Activated T-cell treated with anti-CD3 and anti-CD28 coated beads, Interleukin-2, amount 50 U/mL, for 4 hours (primary cell): ENCODE measurements at regions not wholly inside any gene's neighbourhood (a gene's known extent, or its start where the extent isn't known, plus 50 kb on each side); places are given as distances from the start of the nearest gene placed in this dataset.

Experiments used
- ATAC-seq, 2 donors: fragments of 200-7000 bp; cut with Tn5 transposase; one replicate each; pipeline ENCODE4 v1.10.0; 2021
- DNase-seq: peaks from one replicate; pipeline ENCODE4 v3.0.0-alpha.2; 2020
- H3K27me3 Mint-ChIP-seq: one replicate; pipeline ENCODE4 v1.8.0; 2021; ENCODE audit warnings: low read depth, mixed read lengths
- H3K36me3 Mint-ChIP-seq: one replicate; pipeline ENCODE4 v1.8.0; 2022; ENCODE audit warnings: mixed read lengths; ENCODE audit not compliant: insufficient read depth
- H3K4me1 Mint-ChIP-seq: one replicate; pipeline ENCODE4 v1.8.0; 2021; ENCODE audit warnings: low read depth, mixed read lengths
- H3K4me3 Mint-ChIP-seq: one replicate; pipeline ENCODE4 v1.8.0; 2021; ENCODE audit warnings: mild to moderate bottlenecking, moderate library complexity, mixed read lengths
- H3K9me3 Mint-ChIP-seq: one replicate; pipeline ENCODE4 v1.8.0; 2021; ENCODE audit warnings: mixed read lengths

- Mint-ChIP-seq H3K4me1 (peaks cover 83% of the 10 kb centered on the region), H3K9me3 (no peaks in the 10 kb centered on the region), H3K27me3 (no peaks in the 10 kb centered on the region), H3K4me3 (peak overlapping the region; percentile 29), H3K36me3 (no peaks in the 10 kb centered on the region)
- ATAC-seq (peak; percentile 92 to 95), DNase-seq (peak; percentile 67)
These were observed 180.6 kb downstream of the FOXO1 start for GRCh38 chr13:40485611-40486517.

GRCh38 chr13:40486518-40487163 lies 179.8 kb downstream of the FOXO1 start:
- no peaks in the 10 kb centered on the region for H3K36me3 Mint-ChIP-seq
- ATAC-seq: no peak
- peaks cover 82% of the 10 kb centered on the region for H3K4me1 Mint-ChIP-seq
- H3K27me3 Mint-ChIP-seq: no peaks in the 10 kb centered on the region
- no peak overlapping the region for H3K4me3 Mint-ChIP-seq
- no peak for DNase-seq
- no peaks in the 10 kb centered on the region for H3K9me3 Mint-ChIP-seq

GRCh38 chr13:40488869-40489391 lies 177.5 kb downstream of the FOXO1 start:
- H3K4me1 Mint-ChIP-seq: peaks cover 78% of the 10 kb centered on the region
- DNase-seq (no peak), ATAC-seq (no peak)
- H3K9me3 Mint-ChIP-seq: no peaks in the 10 kb centered on the region
- no peaks in the 10 kb centered on the region for H3K27me3 Mint-ChIP-seq
- H3K4me3 Mint-ChIP-seq: peak overlapping the region; percentile 58
- no peaks in the 10 kb centered on the region for H3K36me3 Mint-ChIP-seq

- ATAC-seq (no peak), DNase-seq (peak; percentile 47)
- Mint-ChIP-seq H3K36me3 (no peaks in the 10 kb centered on the region), H3K4me1 (peaks cover 78% of the 10 kb centered on the region), H3K27me3 (no peaks in the 10 kb centered on the region), H3K4me3 (peak overlapping the region; percentile 3), H3K9me3 (no peaks in the 10 kb centered on the region)
These were observed 176.2 kb downstream of the FOXO1 start for GRCh38 chr13:40490086-40490758.

- Mint-ChIP-seq H3K4me1 (peaks cover 84% of the 10 kb centered on the region), H3K9me3 (no peaks in the 10 kb centered on the region), H3K27me3 (no peaks in the 10 kb centered on the region), H3K4me3 (no peak overlapping the region), H3K36me3 (no peaks in the 10 kb centered on the region)
- no peak for ATAC-seq
- no peak for DNase-seq
These were observed 173.9 kb downstream of the FOXO1 start for GRCh38 chr13:40492511-40492910.

GRCh38 chr13:40494513-40494912 lies 171.9 kb downstream of the FOXO1 start:
- Mint-ChIP-seq H3K4me3 (peak overlapping the region; percentile 55), H3K27me3 (no peaks in the 10 kb centered on the region), H3K9me3 (no peaks in the 10 kb centered on the region), H3K4me1 (peaks cover 79% of the 10 kb centered on the region), H3K36me3 (no peaks in the 10 kb centered on the region)
- ATAC-seq: peak; percentile 24 to 49
- DNase-seq: no peak

GRCh38 chr13:40494946-40495620 lies 171.4 kb downstream of the FOXO1 start:
- Mint-ChIP-seq H3K27me3 (no peaks in the 10 kb centered on the region), H3K4me3 (peak overlapping the region; percentile 55), H3K4me1 (peaks cover 73% of the 10 kb centered on the region), H3K36me3 (no peaks in the 10 kb centered on the region), H3K9me3 (no peaks in the 10 kb centered on the region)
- peak; percentile 42 to 60 for ATAC-seq
- no peak for DNase-seq

GRCh38 chr13:40495621-40496001 lies 170.8 kb downstream of the FOXO1 start:
- DNase-seq: no peak
- H3K36me3 Mint-ChIP-seq: no peaks in the 10 kb centered on the region
- H3K27me3 Mint-ChIP-seq: no peaks in the 10 kb centered on the region
- no peak for ATAC-seq
- no peak overlapping the region for H3K4me3 Mint-ChIP-seq
- no peaks in the 10 kb centered on the region for H3K9me3 Mint-ChIP-seq
- peaks cover 69% of the 10 kb centered on the region for H3K4me1 Mint-ChIP-seq

GRCh38 chr13:40496035-40496810 lies 170.2 kb downstream of the FOXO1 start:
- Mint-ChIP-seq H3K9me3 (no peaks in the 10 kb centered on the region), H3K4me1 (peaks cover 65% of the 10 kb centered on the region), H3K27me3 (no peaks in the 10 kb centered on the region), H3K36me3 (no peaks in the 10 kb centered on the region), H3K4me3 (no peak overlapping the region)
- ATAC-seq (no peak), DNase-seq (no peak)

GRCh38 chr13:40498461-40498860 lies 168.0 kb downstream of the FOXO1 start:
- DNase-seq (no peak), ATAC-seq (no peak)
- Mint-ChIP-seq H3K27me3 (no peaks in the 10 kb centered on the region), H3K4me3 (no peak overlapping the region), H3K36me3 (no peaks in the 10 kb centered on the region), H3K4me1 (peaks cover 50% of the 10 kb centered on the region), H3K9me3 (no peaks in the 10 kb centered on the region)

- peaks cover 33% of the 10 kb centered on the region for H3K4me1 Mint-ChIP-seq
- H3K4me3 Mint-ChIP-seq: no peak overlapping the region
- DNase-seq (no peak), ATAC-seq (no peak)
- H3K9me3 Mint-ChIP-seq: no peaks in the 10 kb centered on the region
- H3K36me3 Mint-ChIP-seq: no peaks in the 10 kb centered on the region
- no peaks in the 10 kb centered on the region for H3K27me3 Mint-ChIP-seq
These were observed 164.2 kb downstream of the FOXO1 start for GRCh38 chr13:40502236-40502635.

GRCh38 chr13:40503011-40503410 lies 163.4 kb downstream of the FOXO1 start:
- H3K36me3 Mint-ChIP-seq: no peaks in the 10 kb centered on the region
- H3K9me3 Mint-ChIP-seq: no peaks in the 10 kb centered on the region

GRCh38 chr13:40503966-40504591 lies 162.4 kb downstream of the FOXO1 start:
- DNase-seq: no peak
- no peak for ATAC-seq
- H3K9me3 Mint-ChIP-seq: no peaks in the 10 kb centered on the region
- no peaks in the 10 kb centered on the region for H3K36me3 Mint-ChIP-seq
- no peaks in the 10 kb centered on the region for H3K27me3 Mint-ChIP-seq
- no peak overlapping the region for H3K4me3 Mint-ChIP-seq
- peaks cover 33% of the 10 kb centered on the region for H3K4me1 Mint-ChIP-seq

More at GRCh38 chr13:40503011-40503410, 163.4 kb downstream of the FOXO1 start:
- ATAC-seq: no peak
- Mint-ChIP-seq H3K4me1 (peaks cover 31% of the 10 kb centered on the region), H3K4me3 (no peak overlapping the region), H3K27me3 (no peaks in the 10 kb centered on the region)
- no peak for DNase-seq
